NCI-H1417 treated with DMSO at 0.1 percent for 48 hours (cell line): ENCODE measurements at regions not wholly inside any gene's neighbourhood (a gene's known extent, or its start where the extent isn't known, plus 50 kb on each side); places are given as distances from the start of the nearest gene placed in this dataset.
A peak's percentile ranks its signal among the peaks of the same experiment; 100 is the strongest.

Source experiments
- DNase-seq: peaks from one replicate; lab custom pipeline; 2025; lab: John Stamatoyannopoulos, UW

DNA sequence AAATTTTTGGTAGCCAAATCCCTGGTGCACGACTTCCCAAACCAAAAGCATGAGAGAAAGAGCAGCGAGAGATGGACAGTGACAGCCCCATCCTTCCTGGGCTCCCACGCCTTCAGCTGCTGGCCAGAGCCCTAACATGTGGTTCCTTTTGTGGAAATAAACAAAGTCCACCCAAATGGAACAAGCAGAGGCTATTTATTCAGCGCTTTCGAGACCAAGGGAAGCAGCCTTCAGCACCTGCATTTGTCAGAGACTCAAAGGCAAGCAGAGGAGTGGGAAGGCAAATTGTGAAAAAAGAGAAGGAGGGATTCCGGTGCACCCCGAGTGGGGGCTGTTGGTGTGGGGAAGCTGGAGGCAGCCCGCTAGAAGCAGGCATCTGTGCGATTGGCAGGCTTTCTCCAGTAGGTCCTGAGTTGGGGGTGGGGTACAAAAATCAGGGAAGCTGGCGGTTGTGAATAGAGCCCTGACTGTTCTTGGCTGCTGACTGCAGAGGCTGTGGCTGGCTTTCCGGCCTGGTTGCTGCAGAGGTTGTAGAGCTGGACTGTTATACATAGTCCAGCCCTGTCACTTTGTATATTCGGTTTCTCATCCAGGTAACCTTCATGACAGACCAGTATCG, 427.2 kb downstream of the OCA2 start:
- no peak for DNase-seq

DNA sequence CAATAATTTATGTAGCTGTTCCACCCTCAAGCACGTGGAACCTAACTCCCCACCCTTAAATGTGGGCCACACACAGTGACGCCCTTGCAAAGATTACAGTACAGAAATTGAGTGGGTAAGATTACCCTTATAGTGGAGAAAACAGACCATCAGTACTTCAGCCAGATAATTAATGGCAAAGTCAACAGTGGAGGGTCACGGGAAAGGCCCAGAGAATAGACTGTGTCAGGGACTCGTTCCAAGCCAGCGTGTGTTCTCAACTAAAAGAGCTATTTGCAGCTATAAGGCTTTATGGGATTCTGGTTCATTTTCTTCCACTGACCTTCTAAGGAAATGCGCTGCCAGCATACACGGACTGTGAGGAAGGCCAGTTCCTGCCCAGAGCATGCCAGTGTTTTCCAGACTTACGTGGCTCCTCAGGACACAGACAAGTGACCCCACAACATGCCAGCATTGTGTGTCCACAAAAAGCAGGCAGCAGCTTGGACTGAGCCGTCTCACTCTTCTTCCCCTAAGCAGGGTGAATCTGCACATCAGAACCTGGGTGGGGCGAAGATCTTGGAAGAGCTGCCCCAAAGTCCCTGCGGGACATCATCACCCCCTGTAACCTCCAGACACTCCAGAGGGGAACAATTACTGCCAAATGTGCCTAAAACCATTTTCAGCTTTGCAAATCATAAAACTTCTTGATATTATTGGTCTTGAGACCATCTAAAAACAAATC, 428.5 kb downstream of the OCA2 start:
- peak; percentile 40 for DNase-seq

DNA sequence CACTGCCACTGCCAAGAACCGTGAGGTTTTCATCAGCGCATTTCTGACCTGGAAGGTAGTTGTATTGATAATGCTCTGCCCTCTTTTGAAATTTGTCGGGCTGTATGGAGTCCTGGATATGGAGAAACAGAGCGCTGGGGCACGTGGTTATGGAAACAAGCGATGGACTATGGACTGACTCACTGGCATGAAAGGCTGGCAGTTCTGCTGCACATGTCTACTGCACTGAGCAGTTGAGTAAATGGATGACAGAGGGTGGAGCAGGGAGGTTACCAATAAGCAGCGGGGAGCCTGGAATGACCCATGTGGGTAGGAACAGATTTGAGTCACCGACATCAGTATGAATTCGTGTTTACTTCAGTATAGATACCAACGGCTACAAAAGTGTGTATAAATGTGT, 429.5 kb downstream of the OCA2 start:
- no peak for DNase-seq

DNA sequence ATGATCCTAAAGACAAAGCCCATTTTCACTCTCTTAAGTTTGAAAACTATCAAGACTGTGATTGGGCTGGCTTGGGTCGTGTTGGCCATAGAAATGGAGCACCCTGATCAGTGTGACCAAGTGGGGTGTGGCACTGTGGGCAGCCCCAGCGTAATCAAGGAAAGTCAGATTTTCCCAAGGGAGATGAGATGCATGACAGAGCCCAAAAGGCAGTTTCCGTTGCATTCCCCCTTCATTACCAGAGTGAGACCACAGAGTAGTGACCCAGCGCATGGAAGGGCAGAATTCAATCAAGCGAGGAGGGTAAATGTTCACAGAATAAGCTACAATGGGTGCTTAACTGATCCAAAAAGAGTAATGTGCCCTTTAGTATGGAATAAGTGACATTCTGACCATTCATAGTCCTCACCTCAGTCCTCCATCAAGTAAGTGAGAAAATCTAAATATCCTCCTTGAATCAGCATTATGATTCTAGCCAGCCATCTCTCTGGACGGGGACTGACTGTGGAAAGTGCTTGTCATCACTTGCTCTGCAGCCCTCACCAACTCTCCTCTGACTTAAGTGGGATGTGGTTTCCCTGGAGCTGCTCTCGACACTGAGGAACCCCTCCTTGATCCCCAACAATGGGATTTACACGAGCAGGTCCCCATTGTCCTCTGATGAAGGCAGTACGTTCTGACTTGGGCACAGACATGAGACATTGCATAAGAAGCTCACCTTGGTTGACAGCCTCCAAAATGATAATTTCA, 430.5 kb downstream of the OCA2 start:
- DNase-seq: no peak

DNA sequence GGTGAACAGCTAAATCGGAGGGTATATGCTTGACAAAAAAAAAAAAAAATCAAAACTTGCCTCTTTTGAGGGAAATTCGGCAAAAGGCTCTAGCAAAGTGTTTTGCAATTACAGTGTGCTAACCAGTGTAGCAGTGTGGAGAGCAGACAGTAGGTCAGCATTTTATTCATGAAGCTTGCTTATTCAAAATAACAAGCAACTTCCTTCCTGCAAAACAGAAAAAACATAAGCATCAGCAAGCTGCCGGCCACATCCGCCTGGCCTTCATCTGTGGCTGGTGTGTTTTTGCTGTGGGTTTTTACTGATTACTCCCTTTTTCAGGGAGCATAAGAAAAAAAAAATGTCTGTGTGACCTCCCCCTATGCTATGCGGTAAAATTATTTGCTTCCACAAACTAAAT, 434.1 kb downstream of the OCA2 start:
- no peak for DNase-seq

DNA sequence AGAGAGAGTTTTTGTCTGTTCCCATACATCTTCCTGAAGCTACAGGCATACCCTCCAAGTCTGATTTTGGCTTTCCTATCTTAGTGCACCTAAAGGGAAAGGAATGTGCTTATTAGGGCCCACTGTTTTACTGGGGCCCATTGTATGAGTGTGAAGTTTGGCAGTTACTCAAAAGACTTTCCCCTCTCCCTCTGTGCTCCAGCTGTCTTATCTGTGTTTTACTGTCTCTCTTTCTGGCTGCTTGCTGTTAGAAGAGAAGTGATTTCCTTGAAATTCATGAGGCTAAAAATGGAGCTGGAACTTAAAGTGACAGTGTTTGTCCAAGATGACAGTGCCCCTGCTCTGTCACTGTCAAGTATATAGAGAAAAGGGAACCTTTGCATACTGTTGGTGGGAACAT, 436.2 kb downstream of the OCA2 start:
- DNase-seq: no peak

DNA sequence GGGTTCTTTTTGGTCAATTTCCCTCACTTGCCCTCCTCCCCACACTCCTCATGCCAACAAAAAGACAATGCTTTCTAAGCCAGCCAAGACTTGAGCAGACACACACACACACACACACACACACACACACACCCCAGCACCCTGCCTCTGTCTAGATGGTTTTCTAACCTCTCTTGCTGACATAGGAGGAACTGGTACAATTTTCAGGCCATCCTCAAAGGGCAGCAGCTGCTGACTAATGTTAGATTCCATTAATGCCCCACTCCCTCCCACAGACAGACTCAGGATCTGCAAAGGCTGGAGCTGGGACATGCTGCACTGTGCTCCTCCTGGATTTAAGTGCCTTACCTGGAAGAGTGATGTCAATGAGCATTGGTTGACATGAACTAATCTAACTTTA, 438.4 kb downstream of the OCA2 start:
- DNase-seq: no peak

DNA sequence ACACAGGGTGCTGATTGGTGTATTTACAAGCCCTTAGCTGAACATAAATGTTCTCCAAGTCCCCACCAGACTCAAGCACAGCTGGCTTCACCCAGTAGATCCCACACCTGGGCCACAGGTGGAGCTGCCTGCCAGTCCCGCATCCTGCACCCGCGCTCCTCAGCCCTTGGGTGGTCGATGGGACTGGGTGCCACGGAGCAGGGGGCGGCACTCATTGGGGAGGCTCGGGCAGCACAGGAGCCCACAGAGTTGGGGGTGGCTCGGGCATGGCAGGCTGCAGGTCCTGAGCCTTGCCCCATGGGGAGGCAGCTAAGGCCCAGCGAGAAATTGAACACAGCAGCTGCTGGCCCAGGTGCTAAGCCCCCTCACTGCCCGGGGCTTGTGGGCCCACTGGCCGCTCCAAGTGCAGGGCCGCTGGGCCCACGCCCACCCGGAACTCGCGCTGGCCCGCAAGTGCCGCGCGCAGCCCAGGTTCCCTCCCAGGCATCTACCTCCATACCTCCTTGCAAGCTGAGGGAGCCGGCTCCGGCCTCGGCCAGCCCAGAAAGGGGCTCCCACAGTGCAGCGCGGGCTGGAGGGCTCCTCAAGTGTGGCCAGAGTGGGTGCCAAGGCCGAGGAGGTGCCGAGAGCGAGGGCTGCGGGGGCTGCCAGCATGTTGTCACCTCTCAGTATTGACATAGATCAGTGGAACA, 442.7 kb downstream of the OCA2 start:
- DNase-seq: no peak

DNA sequence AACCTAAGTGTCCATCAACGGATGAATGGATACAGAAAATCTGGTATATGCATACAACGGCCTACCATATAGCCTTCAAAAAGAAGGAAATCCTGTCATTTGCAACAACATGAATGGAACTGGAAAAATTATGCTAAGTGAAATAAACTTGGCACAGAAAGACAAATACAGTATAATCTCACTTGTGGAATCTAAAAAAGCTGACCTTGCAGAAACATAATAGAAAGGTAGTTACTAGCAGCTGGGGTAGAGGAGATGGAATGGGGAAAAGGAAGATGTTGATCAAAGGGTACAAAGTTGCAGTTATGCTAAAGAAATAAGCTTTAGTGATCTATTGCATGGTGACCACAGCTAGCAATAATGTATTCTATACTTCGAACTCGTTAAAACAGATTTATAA, 444.1 kb downstream of the OCA2 start:
- no peak for DNase-seq

DNA sequence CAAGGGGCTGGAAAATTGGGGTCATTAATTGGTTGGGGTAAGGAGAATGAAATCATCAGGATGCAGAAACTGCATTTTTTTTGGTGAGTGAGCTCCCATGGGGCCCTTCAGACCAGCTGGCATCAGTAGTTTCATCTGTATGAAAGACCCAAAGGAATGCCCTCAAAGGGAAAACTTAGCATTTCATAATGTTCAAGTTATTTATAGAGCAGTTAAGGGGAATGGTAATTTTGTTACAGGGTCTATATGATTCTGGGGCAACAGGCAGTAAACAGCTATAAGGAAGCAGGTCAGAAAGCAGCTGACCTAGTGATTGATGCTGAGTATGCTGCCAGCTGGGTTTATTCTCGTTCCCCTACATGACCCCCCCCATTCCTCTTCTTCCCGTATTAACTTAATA, 448.9 kb downstream of the OCA2 start:
- DNase-seq: no peak

DNA sequence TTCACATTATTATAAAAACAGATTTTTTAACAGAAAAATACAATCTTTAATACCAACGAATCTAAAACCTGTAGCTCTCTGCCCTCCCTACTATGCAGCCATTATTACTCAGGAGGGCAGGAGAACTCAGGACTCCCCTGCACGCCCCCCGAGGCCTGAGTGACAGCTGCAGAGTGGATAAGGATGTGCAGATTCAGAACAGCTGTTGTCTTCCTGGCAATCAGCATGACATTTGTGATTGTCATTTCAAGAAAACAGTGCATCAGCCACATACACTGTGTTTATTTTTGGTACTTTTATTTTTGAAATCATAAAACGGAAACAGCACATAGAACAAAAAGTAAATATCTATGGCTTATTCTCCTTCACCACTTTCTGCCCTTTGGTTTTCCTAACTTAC, 450.8 kb downstream of the OCA2 start:
- no peak for DNase-seq

DNA sequence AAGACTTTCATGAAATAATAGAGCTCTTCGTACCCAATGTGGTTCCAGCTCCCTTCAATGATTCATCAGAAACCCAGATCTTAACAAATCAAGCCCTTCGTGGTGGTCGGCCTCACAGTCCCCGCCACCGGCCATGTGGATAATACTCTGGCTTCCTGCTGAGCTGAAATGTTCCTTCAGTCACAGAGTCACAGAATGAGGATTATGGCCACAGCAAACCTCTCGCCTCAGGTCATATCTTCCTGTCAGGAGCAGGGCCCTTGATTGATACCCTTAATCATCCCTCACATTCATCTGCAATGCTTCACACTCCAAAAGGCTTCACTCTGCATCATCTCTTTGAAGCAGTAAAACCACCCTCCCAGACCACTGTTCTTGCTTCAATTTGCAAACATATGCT, 452.6 kb downstream of the OCA2 start:
- DNase-seq: no peak

DNA sequence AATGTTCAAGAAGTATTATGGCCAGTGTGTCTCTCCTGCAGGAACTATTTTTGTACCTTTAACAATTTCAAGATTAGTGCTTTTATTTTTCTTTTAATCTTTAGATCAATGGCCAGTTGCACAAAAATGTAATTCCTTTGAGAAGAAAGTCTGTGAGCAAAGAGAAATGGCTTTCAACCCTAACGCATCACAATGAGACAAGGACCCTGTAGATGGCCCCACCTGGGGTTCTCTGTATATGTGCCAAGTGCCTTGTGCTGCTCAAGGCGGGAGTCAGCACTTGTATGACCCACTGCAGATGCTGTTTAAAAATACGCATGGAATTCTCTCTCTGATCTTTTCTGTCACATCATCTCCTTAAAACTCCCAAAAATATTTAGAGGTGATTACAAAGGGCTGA, 453.4 kb downstream of the OCA2 start:
- no peak for DNase-seq

DNA sequence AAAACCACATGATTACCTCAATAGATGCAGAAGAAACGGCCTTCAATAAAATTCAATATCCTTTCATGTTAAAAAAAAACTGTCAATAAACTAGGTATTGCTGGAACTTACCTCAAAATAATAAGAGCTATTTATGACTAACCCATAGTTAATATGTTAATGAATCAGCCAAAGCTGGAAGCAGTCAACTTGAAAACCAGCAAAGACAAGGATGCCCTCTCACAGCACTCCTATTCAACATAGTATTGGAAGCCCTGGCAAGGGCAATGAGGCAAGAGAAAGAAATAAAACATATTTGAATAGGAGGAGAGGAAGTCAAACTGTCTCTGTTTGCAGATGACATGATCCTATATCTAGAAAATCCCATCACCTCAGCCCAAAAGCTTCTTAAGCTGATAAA, 456.1 kb downstream of the OCA2 start:
- DNase-seq: no peak

DNA sequence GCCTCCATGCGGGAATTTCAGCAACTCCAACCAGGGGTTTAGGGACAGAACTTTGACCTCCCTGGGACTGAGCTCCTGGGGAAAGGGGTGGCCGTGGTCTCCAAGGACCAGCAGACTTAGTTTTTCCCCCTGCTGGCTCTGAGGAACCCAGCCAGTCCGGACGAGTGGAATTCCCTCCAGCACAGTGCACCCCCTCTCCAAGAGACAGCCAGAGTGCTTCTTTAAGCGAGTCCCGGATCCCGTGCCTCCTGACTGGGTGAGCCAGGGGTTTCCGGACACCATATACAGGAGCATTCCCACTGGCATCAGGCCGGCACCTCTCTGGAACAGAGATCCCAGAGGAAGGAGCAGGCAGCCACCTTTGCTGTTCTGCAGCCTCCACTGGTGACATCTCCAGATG, 459.5 kb downstream of the OCA2 start:
- no peak for DNase-seq

DNA sequence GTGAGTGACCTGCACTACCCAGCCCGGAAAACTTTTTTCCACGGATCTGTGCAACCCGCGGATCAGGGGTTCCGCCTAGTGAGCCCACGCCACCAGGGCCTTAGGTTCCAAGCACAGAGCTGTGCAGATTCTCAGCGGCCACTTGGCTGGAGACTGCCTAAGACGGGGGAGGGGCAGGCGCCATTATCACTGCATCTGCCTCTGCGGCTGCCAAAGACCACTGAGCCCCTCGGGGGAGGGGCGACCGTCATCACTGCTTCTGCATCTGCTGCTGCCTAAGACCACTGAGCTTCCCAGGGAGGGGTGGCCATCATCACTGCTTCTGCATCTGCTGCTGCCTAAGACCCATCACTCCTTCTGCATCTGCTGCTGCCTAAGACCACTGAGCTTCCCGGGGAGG, 460.2 kb downstream of the OCA2 start:
- no peak for DNase-seq

DNA sequence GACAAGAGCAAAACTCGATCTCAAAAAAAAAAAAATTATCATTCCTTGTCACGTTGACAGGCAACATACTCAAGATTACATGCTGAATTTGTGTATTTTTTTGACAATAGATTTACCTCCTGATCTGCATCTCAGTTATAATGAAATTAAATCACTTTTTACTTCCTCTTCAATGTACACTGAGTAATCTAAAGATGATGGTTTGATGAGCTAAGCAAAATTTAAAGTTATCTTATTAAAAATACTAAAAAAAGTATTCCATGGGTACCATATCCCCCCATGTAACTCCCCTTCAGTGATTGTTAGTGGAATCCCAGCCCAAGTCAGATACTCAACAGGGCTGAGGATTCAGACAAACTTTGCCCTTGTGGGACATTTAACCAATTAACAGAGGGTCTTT, 463.2 kb downstream of the OCA2 start:
- no peak for DNase-seq

DNA sequence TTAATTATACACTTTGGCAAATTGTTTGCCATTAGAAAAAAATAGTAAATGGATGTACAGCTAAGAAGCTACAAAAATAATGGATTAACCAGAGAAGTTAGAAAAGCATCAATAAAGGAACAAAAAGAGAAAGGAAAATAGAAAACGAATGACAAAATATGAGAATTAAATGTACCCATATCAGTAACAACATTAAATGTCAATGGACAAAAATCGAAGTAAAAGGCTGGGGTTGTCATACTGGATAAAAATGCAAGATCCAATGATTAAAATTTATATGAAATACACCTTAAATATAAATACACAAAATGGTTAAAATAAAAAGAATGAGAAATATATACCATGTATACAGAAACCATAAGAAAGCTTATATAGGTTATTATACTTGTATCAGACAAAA, 470.6 kb downstream of the OCA2 start:
- DNase-seq: no peak

DNA sequence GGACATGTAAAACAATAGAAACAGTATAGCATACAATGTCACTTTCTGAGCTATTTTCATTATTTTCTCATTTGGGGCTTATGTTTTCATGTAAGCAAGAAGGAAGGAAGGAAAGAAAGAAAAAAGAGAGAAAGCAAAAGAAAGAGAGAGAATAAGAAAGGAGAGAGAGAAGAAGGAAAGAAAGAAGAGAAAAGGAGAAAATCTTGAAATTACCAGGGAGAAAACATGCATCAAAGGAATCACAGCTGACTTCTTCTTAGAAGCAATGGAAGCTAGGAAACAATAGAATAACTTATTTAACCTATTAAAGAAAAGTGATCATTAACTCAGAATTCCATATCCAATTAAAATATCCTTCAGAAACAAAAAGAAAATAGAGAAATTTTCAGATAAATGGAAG, 471.5 kb downstream of the OCA2 start:
- no peak for DNase-seq

DNA sequence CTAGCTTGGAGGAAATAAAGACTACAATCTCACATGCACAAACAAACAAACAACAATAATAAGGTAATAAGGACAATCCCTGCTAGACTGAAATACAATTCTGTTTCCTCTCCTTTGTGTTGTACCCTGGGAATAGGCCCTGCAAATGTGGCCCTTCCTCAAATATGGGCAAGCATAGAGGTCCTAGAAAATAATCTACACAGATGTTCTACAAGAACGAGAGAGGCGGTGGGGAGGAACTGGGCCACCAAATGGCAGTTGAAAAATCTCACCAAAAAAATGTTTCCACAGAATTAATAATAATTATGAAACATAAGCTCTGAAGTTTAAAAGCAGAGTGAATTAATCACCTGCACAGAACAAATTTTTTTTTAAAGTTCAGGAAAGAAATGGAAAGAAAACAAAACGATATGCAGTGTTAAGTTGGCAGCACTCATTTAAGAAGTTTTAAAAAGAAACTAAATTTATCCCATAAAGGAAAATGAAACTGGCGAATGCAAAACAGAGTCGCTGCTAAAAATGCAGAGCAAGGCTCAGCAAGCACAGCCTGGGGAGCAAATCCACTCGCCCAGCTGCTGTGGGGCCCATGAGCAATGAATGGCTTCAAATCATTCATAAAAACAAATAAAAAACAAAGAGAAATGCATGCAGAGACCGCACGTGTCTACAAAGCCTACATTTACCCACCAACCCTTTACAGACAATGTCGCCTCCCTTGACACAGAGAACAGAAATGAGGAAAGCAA, 475.4 kb downstream of the OCA2 start:
- no peak for DNase-seq

DNA sequence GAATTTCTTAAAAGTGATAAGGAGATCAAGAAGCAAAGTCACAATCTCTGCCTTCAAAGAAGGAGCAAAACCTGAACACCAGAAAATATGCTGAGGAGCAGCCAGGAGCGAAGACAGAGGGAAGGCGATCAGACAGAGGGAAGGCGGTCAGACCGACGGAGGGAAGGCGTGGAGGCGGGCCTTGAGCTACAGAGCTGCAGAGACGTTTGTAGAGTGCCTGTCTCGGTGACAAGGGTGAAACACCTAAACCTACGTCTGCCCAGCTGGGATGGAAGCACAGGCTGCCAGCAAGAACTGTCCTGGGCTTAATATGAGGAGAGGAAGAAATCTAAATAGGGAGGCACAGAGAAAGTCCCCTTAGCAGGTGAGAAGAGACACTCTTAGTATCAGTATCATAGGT, 476.0 kb downstream of the OCA2 start:
- no peak for DNase-seq

DNA sequence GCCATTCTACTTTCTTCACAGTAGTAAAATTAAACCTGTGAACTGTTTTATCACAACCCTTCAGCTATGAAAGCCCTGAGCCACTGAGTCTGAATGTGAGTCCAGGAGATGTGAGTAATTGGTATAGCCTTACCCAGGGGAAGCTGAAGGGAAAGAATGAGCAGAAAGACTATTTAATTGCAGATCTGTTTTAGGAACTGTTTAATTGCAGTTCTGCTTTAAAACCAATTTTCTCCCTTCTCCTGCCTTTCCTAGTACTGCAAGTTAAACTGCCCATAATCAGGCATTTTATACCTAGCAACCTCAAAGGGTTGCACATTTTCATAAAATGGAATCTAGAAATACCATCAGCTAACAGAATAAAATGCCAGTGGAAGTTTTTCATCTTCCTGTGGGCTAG, 476.7 kb downstream of the OCA2 start:
- no peak for DNase-seq
